ENCODE measurements at regions not wholly inside any gene's neighbourhood (a gene's known extent, or its start where the extent isn't known, plus 50 kb on each side); places are given as distances from the start of the nearest gene placed in this dataset.

GRCh38 chr7:136702913-136703312 lies 165.5 kb upstream of the CHRM2 start:
- TF ChIP-seq SP1 (IDR thresholded peaks at IDR 0.05) (no peak), HDGF (IDR thresholded peaks at IDR 0.05; ENCODE audit: borderline replicate concordance) (no peak), CTBP1 (IDR thresholded peaks at IDR 0.05; ENCODE audit: borderline replicate concordance) (no peak), L3MBTL2 (conservative IDR thresholded peaks at IDR 0.05) (no peak), SUZ12 (IDR thresholded peaks at IDR 0.05) (no peak), FOXA1 (IDR thresholded peaks at IDR 0.05) (no peak), BHLHE40 (IDR thresholded peaks at IDR 0.05; ENCODE audit: borderline replicate concordance) (no peak), LEF1 (IDR thresholded peaks at IDR 0.05; ENCODE audit: borderline replicate concordance) (no peak)

Data from HEK293T (cell line).